RWPE2 (cell line): ENCODE measurements at regions not wholly inside any gene's neighbourhood (a gene's known extent, or its start where the extent isn't known, plus 50 kb on each side); places are given as distances from the start of the nearest gene placed in this dataset.

ENCODE experiments used
- ATAC-seq: fragments of 200-7000 bp; cut with Tn5 transposase; 3 replicates; pipeline ENCODE4 v1.9.1; 2021; ENCODE audit warnings: low read depth
- DNase-seq: peaks from one replicate; pipeline ENCODE4 v3.0.0-alpha.2; 2020; ENCODE audit warnings: low spot score
- H3K27ac ChIP-seq: fragments of 450-650 bp; 2 replicates; pipeline ENCODE4 v1.5.1; 2017; ENCODE audit warnings: mild to moderate bottlenecking; ENCODE audit not compliant: poor library complexity, severe bottlenecking
- H3K27me3 ChIP-seq: fragments of 250-450 bp; sonication (Bioruptor Pico); 2 replicates; pipeline ENCODE4 v1.5.1; 2021; ENCODE audit warnings: mild to moderate bottlenecking, moderate library complexity; ENCODE audit not compliant: insufficient read depth, poor library complexity, severe bottlenecking
- H3K36me3 ChIP-seq: fragments of 250-450 bp; sonication (Bioruptor Pico); 2 replicates; pipeline ENCODE4 v1.5.1; 2020; ENCODE audit warnings: low read depth, mild to moderate bottlenecking, moderate library complexity
- H3K4me1 ChIP-seq: fragments of 250-450 bp; sonication (Bioruptor Pico); 2 replicates; pipeline ENCODE4 v1.5.1; 2021; ENCODE audit warnings: mild to moderate bottlenecking, moderate library complexity; ENCODE audit not compliant: insufficient read depth, poor library complexity, severe bottlenecking
- H3K4me3 ChIP-seq: fragments of 250-450 bp; sonication (Bioruptor Pico); 2 replicates; pipeline ENCODE4 v1.5.1; 2021; ENCODE audit warnings: mild to moderate bottlenecking, moderate library complexity; ENCODE audit not compliant: severe bottlenecking
- H3K9me3 ChIP-seq: fragments of 250-450 bp; sonication (Bioruptor Pico); 2 replicates; pipeline ENCODE4 v1.5.1; 2021; ENCODE audit warnings: mild to moderate bottlenecking, moderate library complexity; ENCODE audit not compliant: severe bottlenecking
- CTCF ChIP-seq: fragments of 450-650 bp; IDR thresholded peaks from one replicate; pipeline ENCODE4 v1.5.1; 2017; ENCODE audit warnings: mild to moderate bottlenecking, moderate library complexity; ENCODE audit not compliant: poor library complexity, severe bottlenecking

DNA sequence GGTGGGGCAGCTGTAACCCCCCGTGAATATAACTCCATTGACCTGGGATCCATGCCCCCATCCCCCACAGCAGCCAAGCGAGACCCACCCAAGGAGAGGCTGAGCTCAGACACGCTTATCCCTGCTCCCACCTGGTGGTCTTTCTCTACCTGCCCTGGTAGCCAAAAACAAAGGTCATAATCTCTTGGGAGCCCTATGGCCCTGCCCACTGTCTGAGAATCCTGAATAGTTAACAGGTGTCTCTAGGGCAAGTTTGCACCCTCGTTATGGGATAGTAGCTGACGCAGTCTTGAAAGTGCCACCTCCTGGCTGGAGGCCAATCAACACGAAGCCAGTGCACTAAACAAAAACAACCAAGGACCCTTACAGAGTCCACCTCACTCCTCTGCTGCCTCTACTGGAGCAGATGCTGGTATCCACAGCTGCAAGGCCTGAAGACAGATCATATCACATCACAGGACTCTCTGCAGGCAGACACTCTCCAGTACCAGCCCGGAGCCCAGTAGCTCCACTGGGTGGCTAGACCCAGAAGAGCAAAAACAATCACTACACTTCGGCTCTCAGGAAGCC lies 134.3 kb upstream of the C1orf174 start:
- Histone ChIP-seq H3K36me3 (no peaks in the 10 kb centered on the region), H3K9me3 (no peaks in the 10 kb centered on the region), H3K27me3 (peaks cover 3% of the 10 kb centered on the region), H3K4me3 (no peak overlapping the region), H3K4me1 (no peaks in the 10 kb centered on the region), H3K27ac (no peak overlapping the region)
- ATAC-seq = no peak
- no peak for DNase-seq
- no peak for TF ChIP-seq CTCF

DNA sequence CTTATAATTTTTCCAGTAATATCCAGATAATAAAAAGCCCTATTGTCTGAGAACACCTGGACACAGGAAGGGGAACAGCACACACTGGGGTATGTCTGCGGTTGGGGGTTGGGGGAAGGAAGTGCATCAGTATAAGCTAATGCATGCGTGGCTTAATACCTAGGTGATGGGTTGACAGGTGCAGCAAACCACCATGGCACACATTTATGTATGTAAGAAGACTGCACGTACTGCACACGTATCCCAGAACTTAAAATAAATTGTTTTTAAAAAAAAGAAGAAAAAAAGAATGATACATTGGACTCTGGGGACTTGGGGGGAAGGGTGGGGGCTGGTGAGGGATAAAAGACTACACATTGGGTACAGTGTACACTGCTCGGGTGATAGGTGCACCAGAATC lies 144.9 kb upstream of the C1orf174 start:
- Histone ChIP-seq H3K27me3 (no peaks in the 10 kb centered on the region), H3K27ac (no peak overlapping the region), H3K4me1 (no peaks in the 10 kb centered on the region), H3K9me3 (no peaks in the 10 kb centered on the region), H3K36me3 (no peaks in the 10 kb centered on the region), H3K4me3 (no peak overlapping the region)
- DNase-seq (no peak), ATAC-seq (no peak)
- TF ChIP-seq CTCF = no peak

GRCh38 chr1:4045397-4046010 lies 145.4 kb upstream of the C1orf174 start:
- H3K36me3 ChIP-seq = no peaks in the 10 kb centered on the region
- TF ChIP-seq CTCF = no peak
- DNase-seq = no peak
- H3K4me1 ChIP-seq = no peaks in the 10 kb centered on the region
- no peaks in the 10 kb centered on the region for H3K27me3 ChIP-seq
- ATAC-seq = no peak
- H3K4me3 ChIP-seq = no peak overlapping the region
- H3K9me3 ChIP-seq = no peaks in the 10 kb centered on the region
- H3K27ac ChIP-seq = no peak overlapping the region

DNA sequence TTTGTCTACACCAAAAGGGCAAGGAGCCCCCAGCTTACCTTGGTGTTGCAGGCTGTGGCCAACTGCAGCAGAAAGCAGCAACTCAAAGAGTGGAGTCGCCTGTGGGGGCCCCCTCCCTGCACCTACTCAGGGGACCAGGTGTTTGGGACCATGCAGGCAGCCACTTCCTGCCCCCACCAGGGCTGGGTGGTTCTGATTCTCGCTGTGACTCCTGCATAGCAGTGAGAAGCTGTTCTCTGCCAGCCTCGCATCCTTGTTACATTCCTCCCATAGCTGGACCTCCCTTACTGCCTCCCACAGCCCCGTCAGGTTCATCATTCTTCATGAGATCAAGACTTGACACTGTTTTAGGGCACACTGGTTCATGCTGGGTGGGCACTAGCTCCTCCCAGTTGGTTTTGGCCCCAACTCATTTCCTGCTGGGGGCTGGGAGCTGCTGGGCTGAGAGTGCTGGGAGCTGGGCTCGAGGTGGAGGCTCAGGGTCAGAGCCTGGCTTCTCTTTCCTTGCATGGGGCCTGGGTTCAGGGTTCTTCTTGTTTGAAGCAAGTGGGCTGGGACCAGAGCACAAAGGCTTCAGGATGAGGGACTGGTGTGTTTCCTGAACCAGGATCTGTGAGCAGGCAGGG lies 146.9 kb upstream of the C1orf174 start:
- no peak for ATAC-seq
- peak; percentile 29 for DNase-seq
- Histone ChIP-seq H3K9me3 (no peaks in the 10 kb centered on the region), H3K4me3 (no peak overlapping the region), H3K27me3 (no peaks in the 10 kb centered on the region), H3K27ac (no peak overlapping the region), H3K4me1 (no peaks in the 10 kb centered on the region), H3K36me3 (no peaks in the 10 kb centered on the region)
- no peak for TF ChIP-seq CTCF

DNA sequence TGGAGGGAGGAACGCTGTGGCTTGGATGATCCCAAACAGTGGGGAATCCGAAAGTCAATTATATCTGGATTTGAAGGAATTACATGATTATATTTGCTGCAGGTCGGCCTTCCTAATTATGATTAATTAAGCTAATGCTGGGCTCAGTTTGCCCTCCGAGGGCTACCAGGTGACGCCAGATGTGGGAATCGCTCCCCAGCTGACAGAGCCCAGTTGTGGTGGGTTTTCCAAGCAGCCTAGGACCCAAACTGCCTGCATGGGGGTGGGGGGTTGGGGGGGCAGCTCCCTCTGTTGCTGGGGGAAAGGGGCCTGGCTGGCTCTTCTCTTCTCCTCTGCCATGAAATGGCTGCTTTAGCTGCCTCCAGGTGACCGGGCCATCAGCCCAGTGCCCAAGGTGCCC lies 147.6 kb upstream of the C1orf174 start:
- DNase-seq = no peak
- H3K27ac ChIP-seq = no peak overlapping the region
- H3K9me3 ChIP-seq = no peaks in the 10 kb centered on the region
- H3K4me1 ChIP-seq = no peaks in the 10 kb centered on the region
- no peak for ATAC-seq
- H3K4me3 ChIP-seq = no peak overlapping the region
- H3K27me3 ChIP-seq = no peaks in the 10 kb centered on the region
- no peak for TF ChIP-seq CTCF
- H3K36me3 ChIP-seq = no peaks in the 10 kb centered on the region
